ENCODE measurements at regions not wholly inside any gene's neighbourhood (a gene's known extent, or its start where the extent isn't known, plus 50 kb on each side); places are given as distances from the start of the nearest gene placed in this dataset.
"Not testable (repeated sequence)": the region's sequence is repeated elsewhere in the genome, so short reads cannot be mapped to it uniquely, and the experiment has no call there.

DNA sequence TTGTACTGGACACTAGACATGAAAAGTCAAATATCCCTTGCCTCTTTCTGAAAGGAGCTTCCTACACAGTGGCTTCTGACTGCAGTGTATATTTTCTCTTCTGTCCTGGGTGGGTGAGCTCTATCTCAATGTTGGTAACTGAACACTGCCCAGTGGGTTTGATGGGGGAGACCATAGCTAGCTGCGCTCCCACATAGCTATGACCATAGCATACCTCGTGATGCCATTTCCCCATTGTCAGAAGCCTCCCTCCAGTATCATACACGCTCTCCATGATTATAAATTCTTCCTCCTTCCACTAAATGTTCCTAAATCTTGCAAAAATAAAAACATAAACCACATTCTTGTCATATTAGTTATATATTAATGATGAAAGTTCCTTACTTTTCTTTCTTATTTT lies 2134.7 kb upstream of the DEFB115 start:
- TF ChIP-seq, protein P1, sequence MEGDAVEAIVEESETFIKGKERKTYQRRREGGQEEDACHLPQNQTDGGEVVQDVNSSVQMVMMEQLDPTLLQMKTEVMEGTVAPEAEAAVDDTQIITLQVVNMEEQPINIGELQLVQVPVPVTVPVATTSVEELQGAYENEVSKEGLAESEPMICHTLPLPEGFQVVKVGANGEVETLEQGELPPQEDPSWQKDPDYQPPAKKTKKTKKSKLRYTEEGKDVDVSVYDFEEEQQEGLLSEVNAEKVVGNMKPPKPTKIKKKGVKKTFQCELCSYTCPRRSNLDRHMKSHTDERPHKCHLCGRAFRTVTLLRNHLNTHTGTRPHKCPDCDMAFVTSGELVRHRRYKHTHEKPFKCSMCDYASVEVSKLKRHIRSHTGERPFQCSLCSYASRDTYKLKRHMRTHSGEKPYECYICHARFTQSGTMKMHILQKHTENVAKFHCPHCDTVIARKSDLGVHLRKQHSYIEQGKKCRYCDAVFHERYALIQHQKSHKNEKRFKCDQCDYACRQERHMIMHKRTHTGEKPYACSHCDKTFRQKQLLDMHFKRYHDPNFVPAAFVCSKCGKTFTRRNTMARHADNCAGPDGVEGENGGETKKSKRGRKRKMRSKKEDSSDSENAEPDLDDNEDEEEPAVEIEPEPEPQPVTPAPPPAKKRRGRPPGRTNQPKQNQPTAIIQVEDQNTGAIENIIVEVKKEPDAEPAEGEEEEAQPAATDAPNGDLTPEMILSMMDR (conservative IDR thresholded peaks at IDR 0.05 in 1 of 2, IDR thresholded peaks at IDR 0.05 in 1 of 2; ENCODE audit: low read depth in 1 of 2, low read length in 2 of 2): not testable (repeated sequence)
- not testable (repeated sequence) for TF ChIP-seq EZH2 (IDR thresholded peaks at IDR 0.05; ENCODE audit: low read length, missing control alignments)
